ENCODE measurements at regions not wholly inside any gene's neighbourhood (a gene's known extent, or its start where the extent isn't known, plus 50 kb on each side); places are given as distances from the start of the nearest gene placed in this dataset.

DNA sequence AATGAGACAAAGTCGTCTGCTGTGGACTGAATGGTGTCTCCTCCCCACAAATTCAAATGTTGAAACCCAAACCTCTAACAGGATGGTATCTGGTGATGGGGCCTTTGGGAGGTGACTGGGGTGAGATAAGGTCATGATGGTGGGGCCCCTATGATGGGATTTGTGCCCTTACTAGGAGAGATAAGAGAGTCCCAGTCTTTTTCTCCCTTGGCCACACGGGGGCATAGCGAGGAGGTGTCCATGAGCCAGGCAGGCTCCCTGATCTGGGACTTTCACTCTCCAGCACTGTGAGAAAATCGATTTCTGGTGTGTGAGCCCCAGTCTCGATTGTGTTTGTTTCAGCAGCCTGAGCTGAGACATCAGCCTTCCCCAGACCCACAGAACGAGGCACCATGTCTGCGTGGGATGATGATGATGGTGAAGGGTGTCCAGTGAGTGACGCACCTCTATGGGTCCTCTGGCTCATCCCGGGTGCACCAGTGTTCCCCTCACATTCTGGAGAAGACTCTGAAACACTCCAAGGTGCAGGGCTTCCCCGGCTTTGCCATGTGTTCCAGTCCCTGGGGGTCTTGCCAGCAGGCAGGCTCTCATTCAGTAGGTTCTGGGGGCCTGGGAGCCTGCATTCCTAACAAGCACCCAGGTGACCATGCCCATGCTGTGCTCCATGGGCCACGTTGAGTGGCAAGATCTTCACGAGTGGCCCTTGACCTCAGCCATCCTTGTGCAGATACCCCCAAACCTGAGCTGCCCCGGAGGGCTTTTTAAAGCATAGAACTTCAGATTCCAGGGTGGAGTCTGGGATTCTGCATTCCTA is 363.0 kb downstream of the CTTN start:
- Histone ChIP-seq H3K9ac (ENCODE audit: low read depth in 1 of 2, low read length in 2 of 2) (no peak overlapping the region), H3K4me1 (ENCODE audit: control insufficient read depth in 1 of 2, insufficient read depth in 2 of 2, low read length in 2 of 2) (no peaks in the 10 kb centered on the region), H3K36me3 (ENCODE audit: control insufficient read depth in 1 of 2, insufficient read depth in 2 of 2, low read length in 2 of 2) (no peaks in the 10 kb centered on the region), H3K4me3 (ENCODE audit: low read depth in 1 of 2, low read length in 2 of 2) (no peak overlapping the region), H3K27ac (ENCODE audit: low read depth, low read length) (no peak overlapping the region), H3K27me3 (ENCODE audit: control insufficient read depth in 1 of 2, insufficient read depth in 2 of 2, low read length in 2 of 2) (no peaks in the 10 kb centered on the region), H3K9me3 (ENCODE audit: control insufficient read depth in 1 of 2, low read length in 2 of 2) (peaks cover 0 to 2% of the 10 kb centered on the region in 2 donors)

GRCh38 chr11:70761908-70762337 is 363.6 kb downstream of the CTTN start:
- Histone ChIP-seq H3K27me3 (ENCODE audit: control insufficient read depth in 1 of 2, insufficient read depth in 2 of 2, low read length in 2 of 2) (no peaks in the 10 kb centered on the region), H3K4me3 (ENCODE audit: low read depth in 1 of 2, low read length in 2 of 2) (no peak overlapping the region), H3K27ac (ENCODE audit: low read depth, low read length) (no peak overlapping the region), H3K4me1 (ENCODE audit: control insufficient read depth in 1 of 2, insufficient read depth in 2 of 2, low read length in 2 of 2) (no peaks in the 10 kb centered on the region), H3K9me3 (ENCODE audit: control insufficient read depth in 1 of 2, low read length in 2 of 2) (peaks cover 0 to 2% of the 10 kb centered on the region in 2 donors), H3K36me3 (ENCODE audit: control insufficient read depth in 1 of 2, insufficient read depth in 2 of 2, low read length in 2 of 2) (no peaks in the 10 kb centered on the region), H3K9ac (ENCODE audit: low read depth in 1 of 2, low read length in 2 of 2) (no peak overlapping the region)

DNA sequence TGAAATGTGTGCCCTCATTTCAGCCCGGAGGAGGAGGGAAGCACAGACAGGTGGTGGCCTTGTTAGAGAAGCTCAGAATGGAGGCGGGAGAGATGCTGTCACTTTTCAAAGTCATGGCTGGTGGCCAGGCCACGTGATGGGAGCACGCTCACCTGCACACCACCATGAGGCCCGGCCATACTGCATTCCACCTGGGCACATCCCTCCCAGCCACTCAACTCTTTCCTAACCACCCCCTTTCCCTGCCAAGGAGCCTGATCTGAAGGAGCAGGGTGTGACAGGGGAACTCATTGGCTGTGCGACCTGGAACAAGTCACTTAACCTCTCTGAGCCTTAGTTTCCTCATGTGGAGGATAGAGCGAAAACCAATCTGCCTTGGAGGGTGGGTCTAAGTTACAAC is 364.5 kb downstream of the CTTN start:
- H3K4me3 ChIP-seq (ENCODE audit: low read depth in 1 of 2, low read length in 2 of 2): no peak overlapping the region
- no peaks in the 10 kb centered on the region for H3K36me3 ChIP-seq (ENCODE audit: control insufficient read depth in 1 of 2, insufficient read depth in 2 of 2, low read length in 2 of 2)
- no peaks in the 10 kb centered on the region for H3K27me3 ChIP-seq (ENCODE audit: control insufficient read depth in 1 of 2, insufficient read depth in 2 of 2, low read length in 2 of 2)
- no peaks in the 10 kb centered on the region for H3K4me1 ChIP-seq (ENCODE audit: control insufficient read depth in 1 of 2, insufficient read depth in 2 of 2, low read length in 2 of 2)
- peaks cover 0 to 2% of the 10 kb centered on the region in 2 donors for H3K9me3 ChIP-seq (ENCODE audit: control insufficient read depth in 1 of 2, low read length in 2 of 2)
- H3K27ac ChIP-seq (ENCODE audit: low read depth, low read length): no peak overlapping the region
- H3K9ac ChIP-seq (ENCODE audit: low read depth in 1 of 2, low read length in 2 of 2): no peak overlapping the region

GRCh38 chr11:70763606-70764005 is 365.3 kb downstream of the CTTN start:
- peaks cover 0 to 2% of the 10 kb centered on the region in 2 donors for H3K9me3 ChIP-seq (ENCODE audit: control insufficient read depth in 1 of 2, low read length in 2 of 2)
- H3K27me3 ChIP-seq (ENCODE audit: control insufficient read depth in 1 of 2, insufficient read depth in 2 of 2, low read length in 2 of 2): no peaks in the 10 kb centered on the region
- H3K27ac ChIP-seq (ENCODE audit: low read depth, low read length): no peak overlapping the region
- no peaks in the 10 kb centered on the region for H3K36me3 ChIP-seq (ENCODE audit: control insufficient read depth in 1 of 2, insufficient read depth in 2 of 2, low read length in 2 of 2)
- no peak overlapping the region for H3K9ac ChIP-seq (ENCODE audit: low read depth in 1 of 2, low read length in 2 of 2)
- H3K4me1 ChIP-seq (ENCODE audit: control insufficient read depth in 1 of 2, insufficient read depth in 2 of 2, low read length in 2 of 2): no peaks in the 10 kb centered on the region
- no peak overlapping the region for H3K4me3 ChIP-seq (ENCODE audit: low read depth in 1 of 2, low read length in 2 of 2)

- H3K9me3 ChIP-seq (ENCODE audit: control insufficient read depth in 1 of 2, low read length in 2 of 2): peaks cover 0 to 2% of the 10 kb centered on the region in 2 donors
- H3K4me1 ChIP-seq (ENCODE audit: control insufficient read depth in 1 of 2, insufficient read depth in 2 of 2, low read length in 2 of 2): no peaks in the 10 kb centered on the region
- no peaks in the 10 kb centered on the region for H3K36me3 ChIP-seq (ENCODE audit: control insufficient read depth in 1 of 2, insufficient read depth in 2 of 2, low read length in 2 of 2)
- no peak overlapping the region for H3K4me3 ChIP-seq (ENCODE audit: low read depth in 1 of 2, low read length in 2 of 2)
- H3K27ac ChIP-seq (ENCODE audit: low read depth, low read length): no peak overlapping the region
- H3K9ac ChIP-seq (ENCODE audit: low read depth in 1 of 2, low read length in 2 of 2): no peak overlapping the region
- no peaks in the 10 kb centered on the region for H3K27me3 ChIP-seq (ENCODE audit: control insufficient read depth in 1 of 2, insufficient read depth in 2 of 2, low read length in 2 of 2)
Observed at GRCh38 chr11:70764356-70764905, 366.1 kb downstream of the CTTN start.

DNA sequence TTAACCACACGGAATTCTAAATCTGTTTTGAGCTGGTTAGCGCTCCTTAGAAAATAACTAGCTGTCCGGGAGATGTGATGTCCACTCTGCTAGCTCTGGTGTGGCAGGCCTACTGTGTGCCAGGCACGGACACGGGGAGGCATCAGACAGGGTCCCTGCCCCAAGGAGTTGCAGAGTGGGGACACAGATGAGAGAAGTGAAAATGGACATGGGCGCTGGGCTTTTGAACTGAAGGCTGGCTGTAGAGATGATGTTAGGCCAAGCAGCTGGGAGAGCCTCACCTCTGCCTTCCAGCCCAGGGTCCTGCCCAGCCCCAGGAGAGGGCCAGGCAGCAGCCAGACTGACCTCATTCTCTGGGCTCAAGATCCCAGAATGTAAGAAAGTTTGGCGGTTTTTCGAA is 368.6 kb downstream of the CTTN start:
- Histone ChIP-seq H3K4me3 (ENCODE audit: low read depth in 1 of 2, low read length in 2 of 2) (no peak overlapping the region), H3K9me3 (ENCODE audit: control insufficient read depth in 1 of 2, low read length in 2 of 2) (no peaks in the 10 kb centered on the region), H3K36me3 (ENCODE audit: control insufficient read depth in 1 of 2, insufficient read depth in 2 of 2, low read length in 2 of 2) (no peaks in the 10 kb centered on the region), H3K9ac (ENCODE audit: low read depth in 1 of 2, low read length in 2 of 2) (no peak overlapping the region), H3K4me1 (ENCODE audit: control insufficient read depth in 1 of 2, insufficient read depth in 2 of 2, low read length in 2 of 2) (no peaks in the 10 kb centered on the region), H3K27ac (ENCODE audit: low read depth, low read length) (no peak overlapping the region), H3K27me3 (ENCODE audit: control insufficient read depth in 1 of 2, insufficient read depth in 2 of 2, low read length in 2 of 2) (no peaks in the 10 kb centered on the region)

GRCh38 chr11:70768346-70769095 is 370.2 kb downstream of the CTTN start:
- Histone ChIP-seq H3K36me3 (ENCODE audit: control insufficient read depth in 1 of 2, insufficient read depth in 2 of 2, low read length in 2 of 2) (no peaks in the 10 kb centered on the region), H3K9ac (ENCODE audit: low read depth in 1 of 2, low read length in 2 of 2) (no peak overlapping the region), H3K27me3 (ENCODE audit: control insufficient read depth in 1 of 2, insufficient read depth in 2 of 2, low read length in 2 of 2) (no peaks in the 10 kb centered on the region), H3K4me3 (ENCODE audit: low read depth in 1 of 2, low read length in 2 of 2) (no peak overlapping the region), H3K4me1 (ENCODE audit: control insufficient read depth in 1 of 2, insufficient read depth in 2 of 2, low read length in 2 of 2) (no peaks in the 10 kb centered on the region), H3K27ac (ENCODE audit: low read depth, low read length) (no peak overlapping the region), H3K9me3 (ENCODE audit: control insufficient read depth in 1 of 2, low read length in 2 of 2) (no peaks in the 10 kb centered on the region)

DNA sequence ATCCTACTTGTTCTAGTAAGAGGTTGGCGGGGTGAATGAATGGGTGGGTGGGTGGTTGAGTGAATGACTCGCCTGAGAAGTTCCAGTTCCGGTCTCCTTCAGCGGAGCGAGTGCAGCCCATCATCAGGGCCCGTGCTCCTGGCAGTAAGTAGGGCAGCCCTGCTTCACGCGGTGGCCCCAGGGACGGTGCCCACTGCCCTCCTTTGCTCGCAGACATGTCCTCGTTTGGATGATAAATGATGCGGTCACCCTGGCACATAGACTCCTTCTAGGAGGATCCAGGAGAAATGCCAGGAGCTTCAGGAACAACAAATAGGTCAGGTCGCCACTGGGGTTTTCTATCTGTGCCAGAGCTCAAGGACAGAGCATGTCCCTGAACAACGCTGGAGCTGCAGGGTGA is 370.8 kb downstream of the CTTN start:
- peaks cover 0 to 4% of the 10 kb centered on the region in 2 donors for H3K9me3 ChIP-seq (ENCODE audit: control insufficient read depth in 1 of 2, low read length in 2 of 2)

DNA sequence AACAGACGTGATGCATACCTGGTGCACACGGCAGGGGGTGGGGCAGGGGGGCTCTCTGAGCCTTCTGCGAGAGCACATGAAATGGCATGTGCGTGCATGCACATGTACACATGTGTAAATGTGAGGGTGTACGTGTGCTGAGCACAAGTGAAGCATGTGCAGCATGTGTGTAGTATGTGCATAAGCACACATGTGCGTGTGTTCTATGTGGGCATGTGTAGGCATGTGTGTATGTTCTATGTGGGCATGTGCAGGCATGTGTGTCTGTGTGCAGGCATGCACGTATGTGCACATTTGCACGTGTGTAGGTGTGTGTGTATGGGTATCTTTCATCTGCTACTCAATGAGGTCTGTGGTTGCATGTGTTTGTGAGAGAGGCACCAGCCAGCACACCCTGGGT is 371.2 kb downstream of the CTTN start:
- Histone ChIP-seq H3K27ac (ENCODE audit: low read depth, low read length) (no peak overlapping the region), H3K27me3 (ENCODE audit: control insufficient read depth in 1 of 2, insufficient read depth in 2 of 2, low read length in 2 of 2) (no peaks in the 10 kb centered on the region), H3K36me3 (ENCODE audit: control insufficient read depth in 1 of 2, insufficient read depth in 2 of 2, low read length in 2 of 2) (no peaks in the 10 kb centered on the region), H3K9me3 (ENCODE audit: control insufficient read depth in 1 of 2, low read length in 2 of 2) (peaks cover 0 to 4% of the 10 kb centered on the region in 2 donors), H3K9ac (ENCODE audit: low read depth in 1 of 2, low read length in 2 of 2) (no peak overlapping the region), H3K4me3 (ENCODE audit: low read depth in 1 of 2, low read length in 2 of 2) (no peak overlapping the region), H3K4me1 (ENCODE audit: control insufficient read depth in 1 of 2, insufficient read depth in 2 of 2, low read length in 2 of 2) (no peaks in the 10 kb centered on the region)

More for the DNA sequence above, 370.8 kb downstream of the CTTN start:
- H3K27me3 ChIP-seq (ENCODE audit: control insufficient read depth in 1 of 2, insufficient read depth in 2 of 2, low read length in 2 of 2): no peaks in the 10 kb centered on the region
- H3K27ac ChIP-seq (ENCODE audit: low read depth, low read length): no peak overlapping the region
- H3K4me1 ChIP-seq (ENCODE audit: control insufficient read depth in 1 of 2, insufficient read depth in 2 of 2, low read length in 2 of 2): no peaks in the 10 kb centered on the region
- H3K36me3 ChIP-seq (ENCODE audit: control insufficient read depth in 1 of 2, insufficient read depth in 2 of 2, low read length in 2 of 2): no peaks in the 10 kb centered on the region
- H3K9ac ChIP-seq (ENCODE audit: low read depth in 1 of 2, low read length in 2 of 2): no peak overlapping the region
- H3K4me3 ChIP-seq (ENCODE audit: low read depth in 1 of 2, low read length in 2 of 2): no peak overlapping the region

Measured in duodenal mucosa (tissue), 2 donors.